Naive thymus-derived CD4-positive, alpha-beta T cell (primary cell): ENCODE measurements at regions not wholly inside any gene's neighbourhood (a gene's known extent, or its start where the extent isn't known, plus 50 kb on each side); places are given as distances from the start of the nearest gene placed in this dataset.

Experiments
- ATAC-seq: fragments of 150-1000 bp; cut with Tn5 transposase; 2 replicates; pipeline ENCODE4 v1.10.0; 2021; ENCODE audit warnings: mild to moderate bottlenecking, moderate library complexity
- CTCF ChIA-PET: fragments of 350-600 bp; sonication (Branson Sonifier 250); formaldehyde crosslinking; loops from one replicate; lab custom pipeline; 2021; ENCODE audit warnings: antibody characterized with exemption; lab: Charles Lee
- POLR2A ChIA-PET: fragments of 350-600 bp; sonication (Branson Sonifier 250); formaldehyde crosslinking; loops from one replicate; lab custom pipeline; 2021; ENCODE audit warnings: antibody characterized with exemption, inconsistent platforms; lab: Charles Lee
- DNase-seq, 9 donors: peaks; one replicate each; pipeline versions ENCODE4 v3.0.0 to v3.0.0-alpha.2; 2020 to 2022; ENCODE audit warnings: mixed read lengths in 1 of 9
- H3K27ac ChIP-seq: one replicate; pipeline ENCODE4 v1.7.0; 2013; ENCODE audit warnings: mild to moderate bottlenecking, low read depth, low read length, moderate library complexity
- H3K27me3 ChIP-seq, 2 donors: one replicate each; pipeline ENCODE4 v1.7.0; 2013; ENCODE audit warnings: low read length in 2 of 2, mild to moderate bottlenecking in 2 of 2, moderate library complexity in 2 of 2; ENCODE audit not compliant: control insufficient read depth in 2 of 2, insufficient read depth in 2 of 2
- H3K36me3 ChIP-seq, 3 experiments: 1 replicate in 2 of 3; 2 replicates in 1 of 3; pipeline ENCODE4 v1.7.0; 2013; ENCODE audit warnings: low read length in 3 of 3, mild to moderate bottlenecking in 3 of 3, moderate library complexity in 1 of 3; ENCODE audit not compliant: insufficient read depth in 3 of 3, control insufficient read depth in 2 of 3
- H3K4me1 ChIP-seq, 2 donors: one replicate each; pipeline ENCODE4 v1.7.0; 2013; ENCODE audit warnings: low read length in 2 of 2, mild to moderate bottlenecking in 2 of 2, moderate library complexity in 1 of 2; ENCODE audit not compliant: control insufficient read depth in 2 of 2, insufficient read depth in 2 of 2
- H3K4me3 ChIP-seq: 2 replicates; pipeline ENCODE4 v1.7.0; 2013; ENCODE audit warnings: mild to moderate bottlenecking, low read length
- H3K9me3 ChIP-seq, 3 experiments: 1 replicate in 2 of 3; 2 replicates in 1 of 3; pipeline ENCODE4 v1.7.0; 2013; ENCODE audit warnings: low read length in 3 of 3; ENCODE audit not compliant: control insufficient read depth in 2 of 3
- H3K27ac Mint-ChIP-seq, 9 donors: one replicate each; pipeline ENCODE4 v1.8.0; 2020 to 2022; ENCODE audit warnings: mixed read lengths in 9 of 9, mild to moderate bottlenecking in 8 of 9, moderate library complexity in 5 of 9, inconsistent platforms in 2 of 9
- H3K27me3 Mint-ChIP-seq, 5 donors: one replicate each; pipeline ENCODE4 v1.8.0; 2021 to 2022; ENCODE audit warnings: mixed read lengths in 5 of 5, mild to moderate bottlenecking in 1 of 5
- H3K36me3 Mint-ChIP-seq, 5 donors: one replicate each; pipeline ENCODE4 v1.8.0; 2020 to 2022; ENCODE audit warnings: mixed read lengths in 5 of 5, mild to moderate bottlenecking in 3 of 5, inconsistent platforms in 1 of 5
- H3K4me1 Mint-ChIP-seq, 7 donors: one replicate each; pipeline ENCODE4 v1.8.0; 2020 to 2022; ENCODE audit warnings: mixed read lengths in 7 of 7, mild to moderate bottlenecking in 3 of 7, inconsistent platforms in 1 of 7
- H3K4me3 Mint-ChIP-seq, 10 donors: one replicate each; pipeline ENCODE4 v1.8.0; 2020 to 2022; ENCODE audit warnings: mild to moderate bottlenecking in 10 of 10, mixed read lengths in 10 of 10, moderate library complexity in 6 of 10, inconsistent platforms in 2 of 10
- H3K9me3 Mint-ChIP-seq, 11 donors: one replicate each; pipeline ENCODE4 v1.8.0; 2020 to 2022; ENCODE audit warnings: mixed read lengths in 11 of 11, mild to moderate bottlenecking in 4 of 11, inconsistent platforms in 1 of 11, moderate library complexity in 1 of 11
- intact Hi-C, 2 donors: fragments of 100-400 bp; cut with micrococcal nuclease; formaldehyde crosslinking; loops; one replicate each; pipeline ENCODE4 v1.15.1; 2023

DNA sequence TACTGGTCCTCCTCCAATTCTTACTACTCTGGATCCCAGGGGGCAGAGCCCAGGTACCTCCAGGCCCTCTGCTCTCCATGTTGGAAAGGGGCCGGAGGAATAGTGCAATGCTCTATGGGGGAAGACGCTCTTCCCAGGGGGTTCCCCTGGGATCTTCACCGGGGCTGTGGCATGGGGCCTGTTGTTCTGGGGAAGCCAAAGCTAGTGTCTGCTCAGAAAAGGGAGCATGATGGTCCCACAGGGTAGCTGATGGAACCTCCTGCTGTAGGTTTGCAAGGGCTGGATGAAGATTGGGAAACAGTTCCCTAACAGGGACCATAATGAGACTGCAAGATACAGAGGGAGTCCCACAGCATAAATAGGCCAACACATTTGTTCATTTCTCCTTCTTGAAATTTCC lies 114.7 kb downstream of the IRX5 start:
- POLR2A ChIA-PET: no interaction called here
- Mint-ChIP-seq H3K4me3 (no peak overlapping the region), H3K36me3 (no peaks in the 10 kb centered on the region), H3K9me3 (peaks cover 0 to 4% (median 0%) of the 10 kb centered on the region in 11 donors), H3K27me3 (peaks cover 0 to 6% (median 4%) of the 10 kb centered on the region in 5 donors), H3K27ac (no peak overlapping the region), H3K4me1 (no peaks in the 10 kb centered on the region)
- Histone ChIP-seq H3K4me3 (no peak overlapping the region), H3K27ac (no peak overlapping the region), H3K4me1 (no peaks in the 10 kb centered on the region), H3K9me3 (no peaks in the 10 kb centered on the region), H3K27me3 (no peaks in the 10 kb centered on the region), H3K36me3 (no peaks in the 10 kb centered on the region)
- CTCF ChIA-PET: no interaction called here
- no peak for DNase-seq
- intact Hi-C loops: no loop called here
- ATAC-seq: no peak

DNA sequence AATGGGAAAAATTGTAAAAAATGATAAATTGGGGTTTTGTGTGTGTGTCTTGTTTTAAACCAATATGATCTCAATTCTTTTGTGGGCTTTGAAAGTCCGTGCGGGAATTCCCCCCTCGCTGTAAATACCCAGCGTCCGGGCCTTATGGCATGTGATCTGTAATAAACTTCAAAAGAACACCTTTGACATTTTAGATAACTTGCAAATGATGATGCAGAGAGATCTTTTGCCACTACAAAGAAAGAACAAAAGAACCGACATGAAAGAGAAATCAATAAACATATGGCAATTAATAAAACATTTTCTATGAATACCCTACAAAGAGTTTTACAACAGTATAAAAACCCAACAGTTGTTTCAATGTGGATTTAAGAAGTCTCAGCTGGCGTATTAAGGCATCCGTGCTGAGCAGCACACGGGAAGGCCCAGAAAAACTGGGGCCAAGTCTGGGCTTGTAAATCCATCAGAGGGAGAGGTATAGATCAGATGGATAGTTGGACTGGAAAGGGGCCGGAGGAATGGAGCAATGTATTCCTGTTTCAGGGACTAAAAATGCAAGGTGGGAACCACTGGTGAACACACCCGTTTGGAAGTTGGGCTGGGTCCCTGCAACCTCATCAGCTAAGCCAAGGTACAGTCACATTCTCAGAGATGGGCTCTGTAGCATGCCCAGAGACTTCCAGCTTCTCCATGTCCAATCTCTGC lies 115.2 kb downstream of the IRX5 start:
- no peaks in the 10 kb centered on the region for H3K36me3 ChIP-seq
- DNase-seq (no peak), ATAC-seq (no peak)
- no peak overlapping the region for H3K4me3 Mint-ChIP-seq
- no peak overlapping the region for H3K27ac ChIP-seq
- peaks cover 0 to 10% (median 6%) of the 10 kb centered on the region in 5 donors for H3K27me3 Mint-ChIP-seq
- CTCF ChIA-PET: no interaction called here
- intact Hi-C loops: no loop called here
- no peaks in the 10 kb centered on the region for H3K36me3 Mint-ChIP-seq
- no peaks in the 10 kb centered on the region for H3K9me3 ChIP-seq
- no peak overlapping the region for H3K4me3 ChIP-seq
- no peaks in the 10 kb centered on the region for H3K4me1 ChIP-seq
- no peaks in the 10 kb centered on the region for H3K27me3 ChIP-seq
- no peak overlapping the region for H3K27ac Mint-ChIP-seq
- peaks cover 0 to 4% (median 0%) of the 10 kb centered on the region in 11 donors for H3K9me3 Mint-ChIP-seq
- no peaks in the 10 kb centered on the region for H3K4me1 Mint-ChIP-seq
- POLR2A ChIA-PET: no interaction called here

GRCh38 chr16:55046513-55046912 lies 115.8 kb downstream of the IRX5 start:
- H3K4me3 ChIP-seq: no peak overlapping the region
- ATAC-seq: no peak
- no peak for DNase-seq
- H3K36me3 ChIP-seq: no peaks in the 10 kb centered on the region
- H3K27ac ChIP-seq: no peak overlapping the region
- POLR2A ChIA-PET: no interaction called here
- no peaks in the 10 kb centered on the region for H3K27me3 ChIP-seq
- H3K4me1 Mint-ChIP-seq: no peaks in the 10 kb centered on the region
- no peak overlapping the region for H3K4me3 Mint-ChIP-seq
- CTCF ChIA-PET: no interaction called here
- peaks cover 0 to 12% (median 10%) of the 10 kb centered on the region in 5 donors for H3K27me3 Mint-ChIP-seq
- H3K4me1 ChIP-seq: no peaks in the 10 kb centered on the region
- intact Hi-C loops: no loop called here
- no peaks in the 10 kb centered on the region for H3K36me3 Mint-ChIP-seq
- no peak overlapping the region for H3K27ac Mint-ChIP-seq
- peaks cover 0 to 4% (median 0%) of the 10 kb centered on the region in 11 donors for H3K9me3 Mint-ChIP-seq
- no peaks in the 10 kb centered on the region for H3K9me3 ChIP-seq

DNA sequence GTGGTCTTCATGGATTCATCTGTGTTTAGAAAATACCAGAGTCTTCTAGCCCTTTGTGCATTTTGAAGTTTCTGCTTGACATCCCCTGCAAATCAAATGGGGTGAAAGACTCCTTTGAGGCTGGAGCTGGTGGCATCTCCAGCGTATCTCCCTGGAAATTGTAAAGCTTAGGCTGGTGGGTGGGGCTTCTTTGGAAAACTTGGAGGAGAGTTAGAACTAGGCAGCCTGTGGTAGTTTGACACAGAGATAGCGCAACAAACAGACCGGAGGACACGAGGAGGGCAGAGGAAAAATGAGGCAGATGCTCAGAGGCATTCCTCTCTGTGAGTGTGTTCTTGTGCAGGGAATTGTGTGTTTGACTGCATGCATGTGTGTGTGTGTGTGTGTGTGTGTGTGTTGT lies 116.3 kb downstream of the IRX5 start:
- DNase-seq: no peak
- Histone ChIP-seq H3K36me3 (no peaks in the 10 kb centered on the region), H3K27me3 (no peaks in the 10 kb centered on the region), H3K4me3 (no peak overlapping the region), H3K27ac (no peak overlapping the region), H3K9me3 (no peaks in the 10 kb centered on the region), H3K4me1 (no peaks in the 10 kb centered on the region)
- H3K9me3 Mint-ChIP-seq: peaks cover 0 to 2% (median 0%) of the 10 kb centered on the region in 11 donors
- intact Hi-C loops: no loop called here
- no peaks in the 10 kb centered on the region for H3K4me1 Mint-ChIP-seq
- H3K27me3 Mint-ChIP-seq: peaks cover 0 to 16% (median 10%) of the 10 kb centered on the region in 5 donors
- ChIA-PET POLR2A (no interaction called here), CTCF (no interaction called here)
- H3K36me3 Mint-ChIP-seq: no peaks in the 10 kb centered on the region
- no peak overlapping the region for H3K27ac Mint-ChIP-seq
- H3K4me3 Mint-ChIP-seq: no peak overlapping the region
- no peak for ATAC-seq

GRCh38 chr16:55047331-55047730 lies 116.7 kb downstream of the IRX5 start:
- no peak overlapping the region for H3K4me3 Mint-ChIP-seq
- Histone ChIP-seq H3K27me3 (no peaks in the 10 kb centered on the region), H3K27ac (no peak overlapping the region), H3K9me3 (no peaks in the 10 kb centered on the region), H3K4me1 (no peaks in the 10 kb centered on the region), H3K4me3 (no peak overlapping the region), H3K36me3 (no peaks in the 10 kb centered on the region)
- intact Hi-C loops: no loop called here
- no peaks in the 10 kb centered on the region for H3K36me3 Mint-ChIP-seq
- peaks cover 0 to 2% (median 0%) of the 10 kb centered on the region in 11 donors for H3K9me3 Mint-ChIP-seq
- ChIA-PET POLR2A (no interaction called here), CTCF (no interaction called here)
- no peaks in the 10 kb centered on the region for H3K4me1 Mint-ChIP-seq
- DNase-seq (no peak), ATAC-seq (no peak)
- H3K27me3 Mint-ChIP-seq: peaks cover 0 to 15% (median 10%) of the 10 kb centered on the region in 5 donors
- no peak overlapping the region for H3K27ac Mint-ChIP-seq

DNA sequence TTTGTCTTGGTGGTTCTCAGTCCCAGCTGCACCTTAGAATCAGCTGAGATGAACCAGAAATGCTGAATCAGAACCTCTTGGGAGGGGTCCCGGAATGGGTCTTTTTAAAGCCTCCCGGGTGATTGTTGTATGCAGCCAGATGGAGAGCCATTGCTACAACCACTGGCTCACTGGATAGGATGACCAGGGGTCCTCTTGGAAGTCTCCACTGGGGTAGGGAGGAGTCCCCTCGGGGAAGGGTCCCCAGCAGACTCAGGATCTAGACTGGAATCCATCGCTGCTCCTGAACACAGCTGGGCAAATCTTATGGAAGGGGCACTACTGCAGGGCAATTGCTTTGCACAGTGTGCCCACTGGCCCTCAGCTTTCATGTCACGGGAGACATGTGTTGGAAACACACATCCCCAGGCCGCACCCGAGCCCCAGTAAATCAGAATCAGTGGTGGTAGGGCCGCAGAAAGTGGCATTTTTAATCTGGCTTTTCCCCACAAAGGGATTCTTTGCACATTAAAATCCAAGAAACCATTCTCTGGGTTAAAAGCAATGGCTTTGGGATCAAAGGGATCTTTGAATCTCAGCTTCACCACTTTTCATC lies 117.3 kb downstream of the IRX5 start:
- H3K27ac ChIP-seq: no peak overlapping the region
- Mint-ChIP-seq H3K27me3 (peaks cover 0 to 16% (median 10%) of the 10 kb centered on the region in 5 donors), H3K36me3 (no peaks in the 10 kb centered on the region), H3K4me1 (no peaks in the 10 kb centered on the region), H3K4me3 (no peak overlapping the region), H3K27ac (no peak overlapping the region), H3K9me3 (peaks cover 0 to 2% (median 0%) of the 10 kb centered on the region in 11 donors)
- no peak overlapping the region for H3K4me3 ChIP-seq
- intact Hi-C loops: no loop called here
- H3K9me3 ChIP-seq: no peaks in the 10 kb centered on the region
- H3K36me3 ChIP-seq: no peaks in the 10 kb centered on the region
- ChIA-PET POLR2A (no interaction called here), CTCF (no interaction called here)
- H3K27me3 ChIP-seq: no peaks in the 10 kb centered on the region
- no peaks in the 10 kb centered on the region for H3K4me1 ChIP-seq
- no peak for DNase-seq
- ATAC-seq: no peak

- H3K4me3 Mint-ChIP-seq: no peak overlapping the region
- ChIA-PET POLR2A (no interaction called here), CTCF (no interaction called here)
- no peak overlapping the region for H3K27ac Mint-ChIP-seq
- DNase-seq: no peak
- ATAC-seq: no peak
- no peaks in the 10 kb centered on the region for H3K4me1 ChIP-seq
- no peaks in the 10 kb centered on the region for H3K36me3 Mint-ChIP-seq
- H3K36me3 ChIP-seq: no peaks in the 10 kb centered on the region
- intact Hi-C loops: no loop called here
- no peak overlapping the region for H3K4me3 ChIP-seq
- H3K27me3 ChIP-seq: no peaks in the 10 kb centered on the region
- H3K27me3 Mint-ChIP-seq: peaks cover 0 to 24% (median 10%) of the 10 kb centered on the region in 5 donors
- no peaks in the 10 kb centered on the region for H3K4me1 Mint-ChIP-seq
- H3K9me3 ChIP-seq: no peaks in the 10 kb centered on the region
- H3K27ac ChIP-seq: no peak overlapping the region
- H3K9me3 Mint-ChIP-seq: peaks cover 0 to 2% (median 0%) of the 10 kb centered on the region in 11 donors
Measured at GRCh38 chr16:55048745-55049144, 118.1 kb downstream of the IRX5 start.
